Natural killer cell treated with Interleukin-12 subunit alpha and Interleukin-12 subunit beta and Interleukin-15 and Interleukin-18, amount 100 ng/mL, for 72 hours (primary cell): ENCODE measurements at regions not wholly inside any gene's neighbourhood (a gene's known extent, or its start where the extent isn't known, plus 50 kb on each side); places are given as distances from the start of the nearest gene placed in this dataset.

Experiments used
- ATAC-seq, 2 donors: fragments of 150-1000 bp; cut with Tn5 transposase in 1 of 2; sonication (Bioruptor Pico), chemical (Tn5 transposase) in 1 of 2; 2 replicates each; pipeline ENCODE4 v1.10.0; 2021
- DNase-seq: peaks from one replicate; pipeline ENCODE4 v3.0.0; 2022; ENCODE audit warnings: low spot score
- H3K27ac Mint-ChIP-seq, 2 donors: 1 replicate in 1 of 2; 2 replicates in 1 of 2; pipeline ENCODE4 v1.8.0; 2022; ENCODE audit warnings: mixed read lengths in 2 of 2, mild to moderate bottlenecking in 1 of 2, moderate library complexity in 1 of 2
- H3K27me3 Mint-ChIP-seq, 2 donors: 1 replicate in 1 of 2; 2 replicates in 1 of 2; pipeline ENCODE4 v1.8.0; 2022; ENCODE audit warnings: mixed read lengths in 2 of 2
- H3K36me3 Mint-ChIP-seq: one replicate; pipeline ENCODE4 v1.8.0; 2022; ENCODE audit warnings: mixed read lengths
- H3K4me1 Mint-ChIP-seq, 2 donors: 1 replicate in 1 of 2; 2 replicates in 1 of 2; pipeline ENCODE4 v1.8.0; 2022; ENCODE audit warnings: low read depth in 2 of 2, mixed read lengths in 2 of 2, mild to moderate bottlenecking in 1 of 2
- H3K4me3 Mint-ChIP-seq: one replicate; pipeline ENCODE4 v1.8.0; 2022; ENCODE audit warnings: mixed read lengths
- H3K9me3 Mint-ChIP-seq: 2 replicates; pipeline ENCODE4 v1.8.0; 2022; ENCODE audit warnings: mixed read lengths

DNA sequence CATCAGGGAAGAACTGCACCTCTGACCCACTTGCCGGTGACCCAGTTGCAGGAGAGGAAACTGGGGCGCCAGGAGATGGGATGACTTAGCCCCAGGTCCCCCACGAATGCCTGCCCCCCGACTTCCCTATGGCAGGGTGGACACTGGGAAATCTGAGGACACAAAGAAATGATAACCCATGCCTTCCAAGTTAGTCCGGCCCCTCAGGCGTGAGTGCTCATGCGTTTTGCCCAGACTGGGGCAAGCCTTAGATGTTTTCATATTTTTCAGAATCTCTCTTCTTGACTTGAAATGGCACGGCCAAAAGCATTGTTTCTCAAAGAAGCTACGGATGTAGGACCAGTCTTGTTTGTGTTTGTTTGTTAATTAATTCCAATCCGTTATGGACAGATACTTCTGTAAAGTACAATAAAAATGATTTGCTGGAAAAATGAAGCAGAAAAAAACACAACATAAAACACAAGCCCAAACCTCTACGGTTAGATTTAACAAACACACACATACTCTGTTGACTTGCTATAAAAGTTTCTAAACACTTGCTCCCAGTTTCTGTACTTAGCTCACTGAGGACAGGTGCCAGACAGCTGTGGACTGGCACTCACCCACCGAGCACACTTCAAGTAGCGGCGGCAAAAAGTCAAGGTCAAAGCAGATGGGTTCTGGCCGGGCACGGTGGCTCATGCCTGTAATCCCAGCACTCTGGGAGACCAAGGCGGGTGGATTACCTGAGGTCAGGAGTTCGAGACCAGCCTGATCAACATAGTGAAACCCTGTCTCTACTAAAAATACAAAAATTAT lies 341.5 kb downstream of the BCOR start:
- no peak overlapping the region for H3K4me3 Mint-ChIP-seq
- no peak overlapping the region for H3K27ac Mint-ChIP-seq
- no peaks in the 10 kb centered on the region for H3K36me3 Mint-ChIP-seq
- H3K9me3 Mint-ChIP-seq = no peaks in the 10 kb centered on the region
- no peaks in the 10 kb centered on the region for H3K4me1 Mint-ChIP-seq
- no peak for DNase-seq
- no peak for ATAC-seq
- H3K27me3 Mint-ChIP-seq = peaks cover 0 to 5% of the 10 kb centered on the region in 2 donors

DNA sequence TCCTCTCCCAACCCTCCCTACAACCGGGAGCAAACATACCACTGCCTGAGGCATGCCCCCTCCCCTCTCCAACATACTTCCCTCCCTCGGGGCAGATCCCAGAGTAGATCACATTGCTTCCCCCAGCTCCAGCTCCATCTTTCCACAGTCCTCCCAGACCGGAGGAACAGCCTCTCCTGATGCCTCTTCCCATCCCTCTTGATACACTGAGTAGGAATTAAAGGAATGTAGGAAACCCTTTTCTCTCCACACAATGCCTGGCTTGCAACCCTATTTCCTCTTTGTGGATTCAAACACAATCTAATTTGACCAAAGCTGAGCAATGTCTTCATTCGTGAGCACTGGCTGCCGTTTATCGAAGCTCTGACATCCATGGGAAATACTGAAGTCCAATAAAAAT lies 339.8 kb downstream of the BCOR start:
- no peak overlapping the region for H3K27ac Mint-ChIP-seq
- ATAC-seq (no peak), DNase-seq (no peak)
- peaks cover 0 to 3% of the 10 kb centered on the region in 2 donors for H3K27me3 Mint-ChIP-seq
- no peaks in the 10 kb centered on the region for H3K36me3 Mint-ChIP-seq
- no peaks in the 10 kb centered on the region for H3K4me1 Mint-ChIP-seq
- no peak overlapping the region for H3K4me3 Mint-ChIP-seq
- no peaks in the 10 kb centered on the region for H3K9me3 Mint-ChIP-seq

DNA sequence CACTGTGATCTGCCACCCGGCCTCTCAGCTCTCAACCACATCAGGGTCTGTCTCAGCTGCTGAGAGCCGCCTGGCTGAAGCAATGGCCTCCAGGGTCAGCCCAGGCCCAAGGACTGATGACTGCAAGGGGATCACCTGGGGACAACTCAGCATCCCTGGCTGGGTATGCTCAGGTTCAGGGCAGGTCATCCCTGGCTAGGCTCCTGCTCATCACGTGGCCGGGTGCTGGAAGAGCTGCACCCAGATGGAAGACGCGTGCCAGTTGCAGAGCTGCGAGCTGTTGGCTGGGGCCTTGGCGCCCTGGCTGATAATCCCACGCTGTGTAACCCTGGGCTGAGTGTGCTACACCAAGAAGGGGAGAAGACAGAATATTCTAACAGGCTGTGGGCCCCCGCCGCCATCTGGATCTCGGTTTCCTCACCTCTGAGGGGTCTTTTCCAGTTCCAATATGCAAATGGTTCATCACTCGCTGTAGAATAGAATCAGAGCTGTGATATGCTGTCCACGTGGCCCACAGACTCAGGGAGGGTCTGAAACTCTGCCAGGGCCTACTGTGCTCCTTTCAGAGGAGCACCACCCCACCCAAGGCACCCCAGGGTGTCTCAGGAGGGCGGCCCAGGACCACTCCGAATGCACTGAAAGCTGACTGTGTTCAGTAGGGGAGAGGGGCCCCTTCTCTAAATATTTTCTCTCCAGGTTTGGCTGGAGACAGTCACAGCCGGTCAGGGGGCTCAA lies 338.8 kb downstream of the BCOR start:
- ATAC-seq = peak in 1 of 2 donors; percentile 26
- no peak for DNase-seq
- H3K27me3 Mint-ChIP-seq = peaks cover 0 to 5% of the 10 kb centered on the region in 2 donors
- no peaks in the 10 kb centered on the region for H3K36me3 Mint-ChIP-seq
- no peak overlapping the region for H3K27ac Mint-ChIP-seq
- no peaks in the 10 kb centered on the region for H3K9me3 Mint-ChIP-seq
- no peaks in the 10 kb centered on the region for H3K4me1 Mint-ChIP-seq
- H3K4me3 Mint-ChIP-seq = no peak overlapping the region

DNA sequence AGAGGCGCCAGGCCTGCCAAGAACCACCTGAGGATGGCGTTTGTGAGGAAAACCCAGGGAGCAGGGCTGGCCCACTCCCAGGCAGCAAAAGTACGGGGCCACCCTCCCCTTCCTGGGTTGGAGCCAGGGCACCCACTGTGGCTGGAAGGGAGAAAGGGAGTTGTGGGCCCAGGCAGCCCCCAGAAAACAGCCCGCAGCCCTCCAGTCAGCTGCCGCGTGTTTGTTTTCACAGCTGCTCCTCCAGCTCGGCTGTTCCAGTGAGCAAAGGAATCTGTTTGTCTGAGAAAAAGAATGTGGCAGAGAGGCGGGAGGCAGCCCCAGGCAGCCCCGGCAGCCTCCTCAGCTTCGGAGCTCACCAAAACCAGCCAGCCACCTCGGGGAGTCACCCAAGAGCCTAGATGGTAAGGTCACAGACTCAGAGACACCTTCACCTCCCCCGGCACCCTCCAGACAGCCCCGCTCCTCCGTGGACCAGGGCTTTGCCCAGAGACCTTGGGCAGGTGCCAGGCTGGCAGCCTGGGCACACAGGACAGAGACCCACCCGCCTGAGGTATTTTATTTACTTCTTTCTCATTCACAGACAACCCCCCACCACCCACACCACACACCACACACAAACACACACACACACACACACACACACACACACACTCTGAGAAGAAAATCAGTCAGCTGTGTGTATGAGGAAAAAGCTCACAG lies 338.1 kb downstream of the BCOR start:
- no peak for ATAC-seq
- Mint-ChIP-seq H3K4me1 (no peaks in the 10 kb centered on the region), H3K27ac (no peak overlapping the region), H3K4me3 (no peak overlapping the region), H3K36me3 (no peaks in the 10 kb centered on the region), H3K9me3 (no peaks in the 10 kb centered on the region), H3K27me3 (peaks cover 0 to 6% of the 10 kb centered on the region in 2 donors)
- no peak for DNase-seq

DNA sequence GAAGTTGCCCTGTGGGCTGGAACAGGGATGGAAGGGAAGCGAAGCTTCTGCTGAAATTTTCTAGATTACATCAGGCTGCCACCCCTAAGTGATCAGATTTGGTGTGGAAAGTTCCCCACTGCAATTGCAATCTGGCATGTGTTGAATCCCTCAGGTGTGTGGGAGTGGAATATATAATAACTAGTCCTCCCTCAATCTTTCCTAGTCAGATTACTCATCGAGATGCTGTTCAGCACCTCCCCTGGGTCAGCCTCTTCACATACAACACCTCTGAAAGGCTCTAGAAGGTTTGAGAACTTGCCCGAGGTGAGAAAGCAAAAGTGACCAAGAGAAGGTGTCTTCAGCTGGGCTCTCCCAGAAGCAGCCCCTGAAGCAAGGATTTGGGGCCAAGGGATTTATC lies 336.8 kb downstream of the BCOR start:
- ATAC-seq = no peak
- H3K36me3 Mint-ChIP-seq = no peaks in the 10 kb centered on the region
- H3K4me1 Mint-ChIP-seq = no peaks in the 10 kb centered on the region
- no peak for DNase-seq
- no peaks in the 10 kb centered on the region for H3K9me3 Mint-ChIP-seq
- H3K27me3 Mint-ChIP-seq = peaks cover 0 to 6% of the 10 kb centered on the region in 2 donors
- no peak overlapping the region for H3K27ac Mint-ChIP-seq
- no peak overlapping the region for H3K4me3 Mint-ChIP-seq

DNA sequence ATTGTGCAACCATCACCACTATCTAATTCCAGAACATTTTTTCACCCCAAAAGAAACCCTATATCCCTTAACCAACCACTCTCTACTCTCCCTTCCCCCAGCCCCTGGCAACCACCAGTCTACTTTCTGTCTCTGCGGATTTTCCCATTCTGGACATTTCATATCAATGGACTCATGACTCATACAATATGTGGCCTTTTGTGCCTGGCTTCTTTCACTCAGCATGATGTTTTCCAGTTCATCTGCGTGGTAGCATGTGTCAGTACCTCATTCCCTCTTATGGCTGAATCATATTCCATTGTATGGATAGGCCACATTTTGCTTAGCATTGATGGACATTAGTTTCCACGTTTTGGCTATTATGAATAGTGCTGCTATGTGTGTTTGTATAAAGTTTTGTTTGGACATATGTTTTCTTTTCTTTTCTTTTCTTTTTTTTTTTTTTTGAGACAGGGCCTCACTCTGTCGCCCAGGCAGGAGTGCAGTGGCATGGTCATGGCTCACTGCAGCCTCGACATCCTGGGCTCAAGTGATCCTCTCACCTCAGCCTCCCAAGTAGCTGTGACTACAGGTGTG lies 335.4 kb downstream of the BCOR start:
- Mint-ChIP-seq H3K9me3 (no peaks in the 10 kb centered on the region), H3K4me3 (no peak overlapping the region), H3K27ac (no peak overlapping the region), H3K4me1 (no peaks in the 10 kb centered on the region), H3K36me3 (no peaks in the 10 kb centered on the region), H3K27me3 (peaks cover 0 to 10% of the 10 kb centered on the region in 2 donors)
- DNase-seq = no peak
- ATAC-seq = no peak

DNA sequence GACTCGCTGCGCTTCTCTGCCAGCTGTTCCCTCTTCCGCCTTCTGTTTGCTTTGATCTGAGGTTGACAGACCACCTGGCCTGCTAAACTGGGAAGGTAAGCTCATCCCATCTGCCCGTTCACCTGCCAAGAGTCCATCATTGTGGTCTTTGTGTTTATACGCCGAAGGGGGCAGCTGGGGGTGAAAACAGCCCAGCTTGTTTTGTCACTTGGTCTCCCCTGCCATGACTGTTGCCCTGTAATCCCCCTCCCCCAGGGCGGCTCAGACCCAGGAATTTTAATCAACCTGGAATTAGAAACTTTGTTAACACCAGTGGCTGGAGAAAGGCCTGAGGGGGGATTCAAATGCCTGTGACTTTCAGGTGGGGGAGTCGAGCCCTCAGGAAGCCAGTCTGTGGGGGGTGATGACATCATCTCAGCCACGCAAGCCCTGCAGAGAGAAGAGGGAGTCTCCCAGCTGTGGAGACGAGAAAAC lies 333.3 kb downstream of the BCOR start:
- H3K27ac Mint-ChIP-seq = no peak overlapping the region
- no peaks in the 10 kb centered on the region for H3K9me3 Mint-ChIP-seq
- no peaks in the 10 kb centered on the region for H3K36me3 Mint-ChIP-seq
- H3K4me1 Mint-ChIP-seq = no peaks in the 10 kb centered on the region
- ATAC-seq = no peak
- H3K27me3 Mint-ChIP-seq = peaks cover 0 to 15% of the 10 kb centered on the region in 2 donors
- DNase-seq = no peak
- no peak overlapping the region for H3K4me3 Mint-ChIP-seq

DNA sequence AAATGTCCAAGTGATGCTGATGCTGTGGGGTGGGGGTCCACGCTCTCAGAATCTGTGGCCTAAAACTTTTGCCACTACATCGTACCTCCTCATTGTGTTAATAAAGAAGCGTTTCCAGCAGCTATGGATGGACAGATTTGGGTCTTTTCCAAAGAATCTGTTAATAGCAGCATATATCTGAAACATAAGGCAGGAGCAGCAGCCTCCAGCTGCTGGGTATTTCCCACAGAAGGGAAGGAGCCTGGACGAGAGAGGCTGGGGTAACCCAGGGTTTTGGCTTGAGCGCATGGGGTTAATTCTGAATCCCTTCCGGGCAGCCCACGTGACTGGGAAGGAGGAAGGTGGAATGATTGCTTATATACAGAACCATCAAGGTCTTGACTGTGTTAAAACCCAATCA lies 332.4 kb downstream of the BCOR start:
- DNase-seq (no peak), ATAC-seq (no peak)
- Mint-ChIP-seq H3K27ac (no peak overlapping the region), H3K9me3 (no peaks in the 10 kb centered on the region), H3K4me1 (no peaks in the 10 kb centered on the region), H3K27me3 (peaks cover 0 to 16% of the 10 kb centered on the region in 2 donors), H3K36me3 (no peaks in the 10 kb centered on the region), H3K4me3 (no peak overlapping the region)

DNA sequence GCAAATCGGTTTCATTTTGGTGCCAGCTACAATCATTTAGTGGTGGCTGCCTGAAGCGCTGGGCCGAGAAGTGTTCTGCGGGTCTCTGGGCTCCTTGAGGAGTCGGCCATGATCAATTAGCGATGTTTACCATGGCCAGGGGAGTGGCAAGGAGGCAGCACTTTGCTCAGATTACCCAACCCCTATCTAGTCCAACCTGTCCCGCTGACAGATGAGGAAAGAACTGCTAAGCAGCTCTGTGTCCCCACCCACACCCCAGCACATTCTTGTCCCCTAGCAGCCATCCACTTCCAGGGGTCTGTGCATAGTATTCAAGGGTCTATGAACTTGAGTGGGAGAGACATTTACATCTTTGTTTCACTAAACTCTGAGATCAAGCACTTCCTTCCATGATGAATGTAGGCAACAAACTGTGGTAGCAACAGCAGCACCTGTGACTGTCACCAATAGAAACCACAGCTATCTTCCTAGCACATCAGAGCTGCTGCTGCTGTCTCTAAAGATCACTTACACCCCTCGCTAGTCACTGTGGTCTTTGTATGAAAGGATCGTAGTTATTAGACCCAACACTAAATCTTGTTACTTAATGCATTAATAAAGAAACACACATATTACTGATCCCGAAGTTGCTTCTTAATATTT lies 331.6 kb downstream of the BCOR start:
- no peaks in the 10 kb centered on the region for H3K4me1 Mint-ChIP-seq
- H3K4me3 Mint-ChIP-seq = no peak overlapping the region
- ATAC-seq (no peak), DNase-seq (no peak)
- peaks cover 3% of the 10 kb centered on the region for H3K9me3 Mint-ChIP-seq
- H3K27me3 Mint-ChIP-seq = peaks cover 0 to 20% of the 10 kb centered on the region in 2 donors
- H3K36me3 Mint-ChIP-seq = no peaks in the 10 kb centered on the region
- no peak overlapping the region for H3K27ac Mint-ChIP-seq

DNA sequence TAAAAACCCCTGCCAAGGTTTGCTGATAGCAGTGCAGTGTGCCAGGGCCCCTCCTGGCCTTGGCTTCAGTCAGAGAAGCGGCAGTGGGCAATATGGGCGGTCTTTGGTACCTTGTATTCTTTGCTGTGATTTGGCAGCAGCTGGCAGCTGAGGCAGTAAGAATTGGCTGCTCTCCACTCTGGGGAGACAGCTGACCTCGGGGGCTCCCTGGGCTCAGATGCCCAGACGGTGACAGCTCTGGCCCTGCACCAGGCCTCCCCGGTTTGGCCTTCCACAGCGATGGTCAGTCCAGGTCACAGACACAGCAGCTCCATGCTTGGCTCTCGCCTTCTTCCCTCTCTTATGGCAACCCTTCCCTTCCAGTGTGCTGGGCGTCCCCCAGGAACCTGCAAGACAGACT lies 330.9 kb downstream of the BCOR start:
- Mint-ChIP-seq H3K36me3 (no peaks in the 10 kb centered on the region), H3K9me3 (peaks cover 3% of the 10 kb centered on the region), H3K4me3 (no peak overlapping the region), H3K27ac (no peak overlapping the region), H3K4me1 (peaks cover 1 to 2% of the 10 kb centered on the region in 2 donors), H3K27me3 (peaks cover 0 to 24% of the 10 kb centered on the region in 2 donors)
- no peak for ATAC-seq
- no peak for DNase-seq

DNA sequence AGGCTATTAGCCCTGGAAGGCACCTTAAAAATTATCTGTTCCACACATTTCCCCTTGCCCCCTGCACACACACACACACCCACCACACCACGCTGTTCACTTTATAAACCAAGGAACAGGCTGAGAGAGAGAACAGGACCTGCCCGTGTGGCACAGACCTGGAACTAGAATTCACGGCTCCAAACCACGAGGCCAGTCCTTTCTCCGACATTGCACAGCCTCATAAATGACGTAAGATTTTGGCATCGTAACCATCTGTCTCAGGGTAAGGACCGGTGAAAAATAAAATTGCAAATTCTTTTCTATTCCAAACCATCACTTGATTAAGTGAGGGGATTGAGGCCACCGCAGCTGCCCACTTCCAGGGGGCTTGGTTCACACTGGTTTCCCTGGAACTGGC lies 330.3 kb downstream of the BCOR start:
- DNase-seq (no peak), ATAC-seq (no peak)
- Mint-ChIP-seq H3K9me3 (peaks cover 3% of the 10 kb centered on the region), H3K4me3 (no peak overlapping the region), H3K4me1 (peaks cover 5 to 8% of the 10 kb centered on the region in 2 donors), H3K36me3 (no peaks in the 10 kb centered on the region), H3K27me3 (peaks cover 0 to 28% of the 10 kb centered on the region in 2 donors), H3K27ac (no peak overlapping the region)

DNA sequence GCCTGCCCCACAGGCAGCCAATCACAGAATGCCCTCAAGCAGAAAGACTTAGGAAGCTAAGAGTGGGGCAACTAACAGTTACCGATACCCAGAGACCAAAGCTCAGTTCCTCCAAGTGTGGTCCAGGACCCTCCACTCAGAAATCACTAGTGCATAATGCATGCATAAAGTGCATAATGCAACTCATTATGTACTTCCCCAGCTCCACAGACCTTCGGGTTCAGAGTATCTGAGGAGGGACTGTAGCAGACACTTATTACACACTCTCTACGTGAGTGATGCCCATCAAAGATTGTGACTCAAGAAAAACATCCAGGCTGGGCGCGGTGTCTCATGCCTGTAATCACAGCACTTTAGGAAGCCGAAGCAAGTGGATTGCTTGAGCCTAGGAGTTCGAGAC lies 328.0 kb downstream of the BCOR start:
- no peak overlapping the region for H3K4me3 Mint-ChIP-seq
- no peak overlapping the region for H3K27ac Mint-ChIP-seq
- peaks cover 3% of the 10 kb centered on the region for H3K9me3 Mint-ChIP-seq

DNA sequence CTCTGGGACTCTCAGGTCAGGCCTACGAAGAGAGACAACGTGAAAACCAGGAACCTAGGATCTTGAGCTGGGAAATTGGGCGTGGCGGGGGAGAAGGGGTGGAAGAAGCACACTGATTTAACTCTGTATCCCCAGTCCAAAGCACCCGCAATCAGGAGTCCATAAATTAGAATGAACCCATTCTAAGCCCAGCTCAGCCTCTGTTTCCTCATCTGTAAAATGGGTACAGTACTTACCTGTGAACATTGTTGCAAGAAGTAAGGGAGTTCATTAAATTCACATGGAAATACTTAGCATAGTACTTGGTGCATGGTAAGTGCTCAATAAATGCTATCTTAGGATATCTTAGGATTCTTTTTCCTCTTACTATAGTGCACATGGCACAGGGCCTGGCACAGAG lies 326.7 kb downstream of the BCOR start:
- Mint-ChIP-seq H3K36me3 (no peaks in the 10 kb centered on the region), H3K27ac (no peak overlapping the region), H3K27me3 (peaks cover 0 to 37% of the 10 kb centered on the region in 2 donors), H3K4me1 (peaks cover 8 to 13% of the 10 kb centered on the region in 2 donors), H3K9me3 (peaks cover 3% of the 10 kb centered on the region), H3K4me3 (no peak overlapping the region)
- DNase-seq (no peak), ATAC-seq (no peak)

More for the DNA sequence above, 328.0 kb downstream of the BCOR start:
- ATAC-seq (no peak), DNase-seq (no peak)
- Mint-ChIP-seq H3K27me3 (peaks cover 0 to 37% of the 10 kb centered on the region in 2 donors), H3K4me1 (peaks cover 8 to 13% of the 10 kb centered on the region in 2 donors), H3K36me3 (no peaks in the 10 kb centered on the region)
